RPMI8226 (cell line): ENCODE measurements at regions not wholly inside any gene's neighbourhood (a gene's known extent, or its start where the extent isn't known, plus 50 kb on each side); places are given as distances from the start of the nearest gene placed in this dataset.

Experiments
- DNase-seq: peaks from one replicate; pipeline ENCODE4 v3.0.0-alpha.2; 2015

DNA sequence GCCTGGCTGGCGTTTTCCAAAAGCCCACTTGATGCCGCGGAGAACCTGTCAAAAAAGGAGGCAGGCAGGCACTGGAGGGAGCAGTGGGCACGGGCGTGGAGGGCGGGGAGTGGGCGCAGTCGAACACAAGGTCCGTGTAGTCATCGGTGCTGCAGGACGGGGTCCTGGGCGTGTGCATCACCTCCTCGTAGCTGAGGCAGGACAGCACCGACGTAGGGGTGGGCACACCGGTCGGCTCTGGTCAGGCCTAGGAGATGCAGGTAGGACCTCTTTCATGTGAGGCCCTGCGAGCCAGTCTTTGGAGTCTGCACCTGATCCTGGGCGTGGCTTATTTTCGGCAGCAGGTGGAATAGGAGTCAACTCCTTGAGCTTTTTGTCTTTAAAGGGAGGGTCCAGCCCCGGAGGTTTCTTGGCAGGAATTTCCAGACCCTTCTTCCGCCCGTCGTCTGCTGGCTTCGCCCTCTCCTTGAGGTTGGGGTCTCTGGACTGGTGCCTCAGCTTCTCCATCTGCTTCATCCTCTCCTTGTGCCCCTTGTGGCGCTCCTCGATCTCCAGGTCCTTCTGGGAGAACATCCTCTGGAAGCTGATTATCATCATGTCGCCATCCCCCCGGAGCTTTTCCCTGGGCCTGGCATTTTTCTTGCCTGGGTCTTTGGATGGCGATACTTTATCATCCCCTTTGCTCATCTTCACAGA, 892.5 kb upstream of the LRRTM1 start:
- DNase-seq = no peak

- DNase-seq = no peak
Observed at GRCh38 chr2:81196383-81196851, 891.9 kb upstream of the LRRTM1 start.

DNA sequence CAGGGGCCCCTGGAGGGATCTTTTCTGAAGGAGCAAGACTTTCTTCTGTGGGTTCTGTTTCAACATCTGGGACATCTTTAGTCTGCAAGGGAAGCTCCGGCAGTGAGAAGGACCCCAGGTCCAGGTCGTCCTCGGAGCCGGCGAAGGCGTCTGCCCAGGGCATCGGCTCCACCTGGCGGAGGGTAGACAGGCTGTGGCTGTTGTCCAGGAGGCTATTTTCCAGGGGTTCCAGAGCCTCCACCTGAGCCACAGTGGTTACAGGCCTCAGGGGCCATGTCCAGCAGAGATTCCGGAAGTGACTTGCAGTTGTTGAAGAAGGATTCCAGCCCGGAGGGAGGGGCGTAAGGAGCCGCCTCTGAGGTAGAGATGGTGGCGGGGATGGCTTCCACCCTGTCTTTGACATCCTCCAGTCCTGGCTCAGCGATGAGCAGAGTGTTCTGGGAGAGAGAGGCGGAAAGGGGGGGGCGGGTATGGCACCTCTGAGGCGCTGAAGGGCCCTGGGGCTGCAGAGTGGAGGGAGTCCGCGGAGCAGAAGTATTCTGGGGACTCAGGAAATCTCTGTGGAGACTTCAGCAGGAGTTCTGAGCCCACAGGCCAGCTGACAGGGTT, 891.3 kb upstream of the LRRTM1 start:
- DNase-seq = no peak

DNA sequence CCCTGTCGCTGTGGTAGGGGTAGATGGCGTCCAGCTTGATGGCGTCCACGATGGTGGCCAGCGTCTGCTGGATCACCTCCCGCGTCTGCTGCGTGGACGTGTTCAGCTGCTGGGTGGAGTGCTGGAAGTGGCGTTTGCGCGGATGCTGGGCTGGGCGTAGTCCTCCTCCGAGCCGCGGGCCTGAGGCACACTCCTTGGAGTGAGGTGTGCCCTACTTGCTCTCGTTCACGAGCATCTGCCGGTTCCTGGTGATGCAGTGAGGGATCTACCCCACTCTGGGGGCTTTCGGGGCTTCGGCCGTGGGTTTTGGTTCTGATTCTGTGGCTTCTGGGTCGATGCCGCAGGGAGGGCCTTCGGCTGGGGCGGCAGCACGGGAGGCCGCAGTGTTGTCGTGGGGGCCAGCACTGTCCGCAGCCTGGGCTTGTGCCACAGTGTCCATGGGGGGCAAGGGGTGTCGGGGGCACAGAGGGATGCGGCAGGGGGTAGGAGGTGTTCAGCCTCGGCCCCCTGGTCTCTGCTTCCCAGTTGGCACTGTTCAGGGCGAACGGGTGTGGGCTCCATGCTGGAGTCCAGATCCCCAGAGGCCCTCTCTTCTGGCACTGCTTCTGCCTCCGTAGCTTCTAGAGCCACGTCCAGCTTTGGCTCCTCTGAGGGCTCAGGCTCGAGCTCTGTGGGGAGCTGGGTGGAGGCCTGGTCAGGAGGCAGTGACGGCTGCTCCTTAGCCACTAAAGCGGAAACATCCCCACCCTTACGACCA, 890.6 kb upstream of the LRRTM1 start:
- no peak for DNase-seq

DNA sequence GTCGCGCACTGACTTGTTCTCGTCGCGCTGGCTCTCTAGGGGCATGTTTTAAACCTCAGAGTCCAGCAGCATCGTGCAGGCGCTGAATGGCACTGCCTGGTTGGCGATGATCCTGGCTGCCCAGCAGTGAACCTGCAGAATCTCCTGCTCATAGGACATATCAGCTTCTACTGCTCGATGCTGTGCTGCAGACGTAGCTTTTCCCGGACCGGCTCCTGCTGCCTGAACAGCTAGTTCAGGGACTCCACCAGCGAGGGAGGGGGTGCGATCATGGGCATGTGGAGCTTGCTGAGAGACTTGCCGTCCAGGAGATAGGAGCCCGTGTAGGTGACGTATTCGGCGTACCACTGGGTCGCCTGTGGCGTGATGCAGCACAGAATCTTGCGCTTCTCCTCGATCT, 890.0 kb upstream of the LRRTM1 start:
- no peak for DNase-seq

DNA sequence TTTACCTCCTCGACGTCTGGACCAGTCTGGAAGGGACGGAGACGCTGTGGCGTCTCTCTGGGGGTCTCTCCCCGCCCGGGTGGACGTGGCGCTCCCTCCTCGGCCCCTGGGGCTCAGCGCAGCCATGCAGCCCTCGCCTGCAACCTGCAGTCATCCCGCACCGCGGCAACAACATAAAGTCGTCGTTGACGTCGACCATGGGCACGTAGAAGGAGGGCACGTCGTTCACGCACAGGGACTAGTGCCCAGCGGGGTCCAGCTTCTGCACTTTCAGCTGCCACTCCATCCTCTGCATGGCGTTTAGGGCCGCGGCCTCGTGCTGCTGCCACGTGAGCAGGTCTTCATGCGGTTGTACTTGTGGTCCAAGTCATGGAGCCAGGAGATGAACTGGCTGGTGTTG, 889.6 kb upstream of the LRRTM1 start:
- DNase-seq = no peak

- DNase-seq = no peak
Observed at GRCh38 chr2:81181845-81182244, 877.3 kb upstream of the LRRTM1 start.

GRCh38 chr2:81171447-81171846, 866.9 kb upstream of the LRRTM1 start:
- DNase-seq = no peak

DNA sequence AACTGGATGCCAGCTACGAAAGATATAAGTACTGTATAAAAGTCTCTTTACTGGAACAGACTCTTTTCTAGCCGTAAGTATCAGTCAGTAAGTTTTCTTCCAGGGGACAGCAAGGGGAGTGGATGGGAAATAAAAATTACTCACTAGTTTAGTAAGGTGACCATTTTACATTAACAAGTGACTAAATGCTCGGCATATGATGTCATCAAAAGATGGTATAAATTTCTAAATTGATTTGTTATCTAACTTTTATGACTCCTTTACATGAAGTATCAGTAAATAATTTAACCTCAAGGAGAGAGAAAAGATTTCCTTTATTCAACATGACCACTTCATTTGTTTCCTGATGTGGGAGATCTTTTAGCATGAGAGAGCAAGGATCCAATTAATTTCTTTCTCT, 859.0 kb upstream of the LRRTM1 start:
- DNase-seq = no peak

DNA sequence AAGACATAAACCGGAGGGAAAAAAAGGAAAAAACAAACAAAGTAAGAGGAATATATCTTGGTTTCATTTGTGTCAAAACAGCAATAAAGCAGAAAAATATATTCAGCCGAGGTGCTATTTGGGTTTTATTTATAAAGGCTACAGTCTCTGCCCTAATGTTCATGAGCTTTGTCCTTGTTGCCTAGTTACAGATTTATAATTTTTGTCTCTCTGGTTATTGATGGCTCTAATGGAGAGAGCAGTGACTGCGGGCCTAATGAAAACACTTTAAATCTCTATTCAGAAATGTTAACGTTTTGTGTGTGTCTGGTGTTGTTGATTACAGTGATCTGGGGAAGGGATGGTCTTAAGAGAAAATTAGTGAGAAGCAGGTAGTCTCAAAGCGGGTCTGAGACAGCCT, 854.0 kb upstream of the LRRTM1 start:
- no peak for DNase-seq

DNA sequence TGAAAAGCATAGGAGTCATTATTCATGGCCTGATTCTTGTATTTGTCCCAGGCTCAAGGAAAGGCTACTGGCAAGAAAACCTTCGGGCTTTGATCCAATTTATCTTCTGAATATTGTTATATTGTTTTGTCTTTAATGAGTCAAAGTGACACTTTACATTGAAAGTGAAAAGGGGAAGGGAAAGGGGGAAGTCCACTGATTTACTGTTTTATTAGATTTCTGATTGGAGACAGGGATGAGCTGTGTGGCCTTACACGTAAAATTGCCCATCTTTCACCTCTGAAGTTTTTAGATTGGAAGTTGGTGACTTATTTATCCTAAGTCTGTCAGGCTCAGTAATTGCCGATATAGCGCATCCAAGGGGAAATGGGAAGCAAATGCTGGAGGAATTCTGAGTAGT, 843.8 kb upstream of the LRRTM1 start:
- DNase-seq = no peak

DNA sequence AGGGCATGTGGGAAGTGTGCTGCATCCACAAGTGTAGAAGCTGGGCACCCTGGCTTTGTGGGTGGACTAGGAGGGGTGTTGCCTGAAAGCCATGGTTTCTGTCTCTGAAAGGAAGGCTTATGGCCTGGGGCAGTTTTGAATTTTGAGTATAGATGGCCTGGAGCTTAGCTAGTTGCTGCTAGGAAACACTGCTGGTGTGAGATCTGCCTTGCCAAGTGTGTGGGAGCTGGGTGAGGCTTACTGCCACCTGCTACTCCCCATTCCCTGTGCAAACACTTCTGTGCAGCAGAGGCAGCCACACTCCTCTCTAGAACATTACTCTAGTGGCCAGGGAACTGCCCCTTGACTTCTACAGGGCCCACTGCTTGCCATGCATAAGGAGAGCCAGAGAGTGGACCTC, 831.7 kb upstream of the LRRTM1 start:
- no peak for DNase-seq

GRCh38 chr2:81097361-81097760, 792.8 kb upstream of the LRRTM1 start:
- DNase-seq = no peak

DNA sequence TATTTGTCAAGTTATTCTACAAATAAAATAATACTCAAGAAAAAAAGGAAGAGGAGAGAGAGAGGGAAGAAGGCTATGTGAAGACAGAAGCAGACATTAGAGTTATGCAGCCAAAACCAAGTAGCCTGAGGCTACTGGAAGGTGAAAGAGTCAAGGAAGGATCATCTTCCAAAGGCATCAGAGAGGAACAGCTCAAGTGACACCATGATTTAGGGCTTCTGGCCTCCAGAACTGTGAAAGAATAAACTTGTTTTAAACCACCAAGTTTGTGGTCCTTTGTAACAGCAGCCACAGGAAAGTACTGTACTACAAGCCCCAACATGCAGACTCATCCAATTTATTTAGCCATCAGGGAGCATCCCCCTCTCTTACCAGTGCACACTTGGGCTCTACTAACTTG, 788.5 kb upstream of the LRRTM1 start:
- no peak for DNase-seq

DNA sequence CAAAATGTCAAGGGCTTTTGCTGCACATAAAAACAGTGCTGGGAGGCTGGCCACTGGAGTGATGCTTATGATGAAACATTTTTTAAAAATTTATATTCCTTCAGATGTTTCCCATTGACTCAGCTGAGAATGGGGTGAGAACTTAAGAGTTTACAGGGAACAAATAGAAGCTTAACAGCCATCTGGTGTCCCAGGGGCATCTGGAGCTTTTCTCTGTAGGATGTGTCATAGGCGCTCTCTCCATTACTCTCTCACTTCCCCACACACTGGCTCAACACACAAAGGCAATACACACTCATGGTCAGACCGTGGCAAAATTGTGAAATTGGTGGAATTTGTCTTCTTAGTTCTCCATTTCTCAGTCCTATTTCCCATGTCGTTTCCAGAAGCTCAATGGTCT, 783.1 kb upstream of the LRRTM1 start:
- no peak for DNase-seq

- no peak for DNase-seq
Observed at GRCh38 chr2:81084101-81084500, 779.5 kb upstream of the LRRTM1 start.

DNA sequence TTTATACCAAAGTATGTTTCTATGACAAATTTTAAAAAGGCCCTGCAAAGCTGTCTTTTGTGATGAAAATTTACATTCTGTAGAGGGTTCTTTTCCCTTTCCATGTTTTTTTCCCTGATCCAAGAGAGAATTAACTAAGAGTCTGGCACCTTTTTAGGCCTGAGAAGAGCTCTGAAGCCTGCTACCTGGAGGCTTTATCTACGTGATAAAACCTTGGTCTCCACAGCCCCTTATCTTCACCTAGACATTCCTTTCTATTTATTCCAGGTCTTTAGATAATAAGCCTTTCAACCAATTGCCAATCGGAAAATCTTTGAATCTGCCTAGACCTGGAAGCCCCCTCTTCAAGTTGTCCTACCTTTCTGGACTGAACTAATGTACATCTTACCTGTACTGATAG, 774.1 kb upstream of the LRRTM1 start:
- DNase-seq = no peak

DNA sequence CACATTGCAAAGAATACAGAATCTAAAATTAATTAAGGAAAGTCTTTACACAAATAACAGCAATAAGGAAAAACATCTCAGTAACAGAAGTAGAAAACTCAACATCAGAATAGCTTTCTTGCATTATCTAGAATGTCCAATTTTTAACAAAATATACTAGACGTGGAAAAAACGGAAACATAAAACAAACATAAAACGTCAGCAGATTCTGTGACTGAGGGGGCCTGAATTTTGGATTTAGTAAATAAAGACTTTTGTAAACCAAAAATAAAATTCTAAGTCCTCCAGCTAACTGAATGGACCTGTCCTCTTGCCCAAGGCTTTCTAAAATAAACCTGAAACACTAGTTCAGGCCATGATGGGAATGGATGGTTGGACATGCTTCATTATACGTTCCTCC, 773.5 kb upstream of the LRRTM1 start:
- no peak for DNase-seq

- DNase-seq = no peak
Observed at GRCh38 chr2:81077396-81077795, 772.8 kb upstream of the LRRTM1 start.

GRCh38 chr2:81073412-81073811, 768.9 kb upstream of the LRRTM1 start:
- no peak for DNase-seq

- no peak for DNase-seq
Observed at GRCh38 chr2:81068144-81068543, 763.6 kb upstream of the LRRTM1 start.

GRCh38 chr2:81061016-81061415, 756.5 kb upstream of the LRRTM1 start:
- no peak for DNase-seq

DNA sequence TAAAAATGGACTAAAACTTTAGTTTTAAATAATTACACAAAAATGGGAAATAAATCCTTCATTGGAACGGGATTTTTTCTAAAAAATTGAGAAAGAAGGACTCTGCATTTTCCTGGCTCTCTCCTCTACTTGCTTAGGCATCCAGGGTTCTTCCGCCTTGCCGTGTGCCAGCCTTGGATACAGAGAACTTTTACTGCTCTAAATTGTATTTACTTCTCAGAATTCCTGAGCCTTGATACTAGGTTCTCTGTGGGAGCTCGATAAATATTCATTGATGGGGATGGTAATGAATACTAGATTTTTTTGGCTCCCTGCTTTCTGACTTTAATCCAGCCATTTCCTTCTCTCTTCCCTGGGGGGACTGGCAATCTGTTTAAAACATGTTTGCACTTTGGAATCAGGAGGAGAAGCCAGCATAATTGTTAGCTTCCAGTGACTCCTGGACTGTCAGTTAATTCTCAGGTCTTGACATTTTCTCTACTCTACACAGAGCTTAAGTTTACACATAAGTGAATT, 746.1 kb upstream of the LRRTM1 start:
- DNase-seq = no peak

DNA sequence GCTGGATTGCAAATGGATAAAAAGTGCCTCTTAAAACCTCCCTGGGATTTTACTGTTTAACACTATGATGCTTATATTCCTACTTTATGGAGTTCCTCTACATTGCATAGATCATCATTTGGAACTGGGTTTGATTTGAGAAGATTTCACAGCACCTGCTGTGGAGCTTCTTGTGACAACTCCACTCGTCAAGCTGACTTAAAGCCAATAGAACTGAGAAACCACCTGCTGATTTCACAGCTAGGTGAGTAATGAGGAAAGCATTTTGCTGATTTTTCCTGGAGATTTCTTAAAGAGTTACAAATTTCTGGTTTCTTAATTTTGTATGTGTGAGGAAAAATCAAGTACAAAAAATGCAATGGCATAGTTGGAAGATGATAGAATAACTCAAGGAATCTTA, 739.1 kb upstream of the LRRTM1 start:
- DNase-seq = no peak
